Ishikawa (cell line): ENCODE measurements at regions not wholly inside any gene's neighbourhood (a gene's known extent, or its start where the extent isn't known, plus 50 kb on each side); places are given as distances from the start of the nearest gene placed in this dataset.

ENCODE experiments used
- CEBPB ChIP-seq: IDR thresholded peaks from 2 replicates; pipeline ENCODE4 v1.6.1; 2012
- CREB1 ChIP-seq: IDR thresholded peaks from 2 replicates; pipeline ENCODE4 v1.6.1; 2012; ENCODE audit warnings: low read depth
- EGR1 ChIP-seq: IDR thresholded peaks from 2 replicates; pipeline ENCODE4 v1.6.1; 2012
- EP300 ChIP-seq: IDR thresholded peaks from 2 replicates; pipeline ENCODE4 v1.6.1; 2012; ENCODE audit warnings: borderline replicate concordance
- FOXM1 ChIP-seq: IDR thresholded peaks from 2 replicates; pipeline ENCODE4 v1.6.1; 2012; ENCODE audit warnings: low read depth, borderline replicate concordance
- MAX ChIP-seq: IDR thresholded peaks from 2 replicates; pipeline ENCODE4 v1.6.1; 2012
- NFIC ChIP-seq: IDR thresholded peaks from 2 replicates; pipeline ENCODE4 v1.6.1; 2012
- RAD21 ChIP-seq: IDR thresholded peaks from 2 replicates; pipeline ENCODE4 v1.6.1; 2012; ENCODE audit warnings: low read depth
- REST ChIP-seq: IDR thresholded peaks from 2 replicates; pipeline ENCODE4 v1.6.1; 2012; ENCODE audit warnings: low read depth, mild to moderate bottlenecking
- TAF1 ChIP-seq: IDR thresholded peaks from 2 replicates; pipeline ENCODE4 v1.6.1; 2012; ENCODE audit warnings: low read depth, mild to moderate bottlenecking
- TCF12 ChIP-seq: IDR thresholded peaks from 2 replicates; pipeline ENCODE4 v1.6.1; 2012; ENCODE audit warnings: low read depth
- TEAD4 ChIP-seq: IDR thresholded peaks from 2 replicates; pipeline ENCODE4 v1.6.1; 2012
- USF1 ChIP-seq: IDR thresholded peaks from 2 replicates; pipeline ENCODE4 v1.6.1; 2012
- YY1 ChIP-seq: IDR thresholded peaks from 2 replicates; pipeline ENCODE4 v1.6.1; 2012; ENCODE audit warnings: low read depth
- ZBTB7A ChIP-seq: IDR thresholded peaks from 2 replicates; pipeline ENCODE4 v1.6.1; 2012; ENCODE audit warnings: low read depth

DNA sequence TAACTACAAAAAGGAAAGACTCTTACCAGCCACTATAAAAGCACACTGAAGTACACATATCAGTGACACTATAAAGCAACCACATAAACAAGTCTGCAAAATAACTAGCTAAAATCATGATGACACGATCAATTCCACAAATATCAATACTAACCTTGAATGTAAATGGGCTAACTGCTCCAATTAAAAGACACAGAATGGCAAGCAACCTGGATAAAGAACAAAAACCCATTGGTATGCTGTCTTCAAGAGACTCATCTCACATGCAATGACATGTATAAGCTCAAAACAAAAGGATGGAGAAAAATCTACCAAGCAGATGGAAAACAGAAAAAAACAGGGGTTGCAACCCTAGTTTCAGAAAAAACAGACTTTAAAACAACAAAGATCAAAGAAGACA lies 59.7 kb upstream of the LYPLAL1 start:
- TF ChIP-seq NFIC (no peak), TEAD4 (no peak), TCF12 (no peak), EP300 (no peak), CEBPB (no peak), CREB1 (no peak), TAF1 (no peak), MAX (no peak), REST (no peak), EGR1 (no peak)

GRCh38 chr1:219119839-219120238 lies 53.8 kb upstream of the LYPLAL1 start:
- no peak for TF ChIP-seq MAX
- no peak for TF ChIP-seq NFIC
- TF ChIP-seq CEBPB, result no peak
- TF ChIP-seq FOXM1, result no peak
- no peak for TF ChIP-seq EP300
- no peak for TF ChIP-seq CREB1
- TF ChIP-seq YY1, result no peak

DNA sequence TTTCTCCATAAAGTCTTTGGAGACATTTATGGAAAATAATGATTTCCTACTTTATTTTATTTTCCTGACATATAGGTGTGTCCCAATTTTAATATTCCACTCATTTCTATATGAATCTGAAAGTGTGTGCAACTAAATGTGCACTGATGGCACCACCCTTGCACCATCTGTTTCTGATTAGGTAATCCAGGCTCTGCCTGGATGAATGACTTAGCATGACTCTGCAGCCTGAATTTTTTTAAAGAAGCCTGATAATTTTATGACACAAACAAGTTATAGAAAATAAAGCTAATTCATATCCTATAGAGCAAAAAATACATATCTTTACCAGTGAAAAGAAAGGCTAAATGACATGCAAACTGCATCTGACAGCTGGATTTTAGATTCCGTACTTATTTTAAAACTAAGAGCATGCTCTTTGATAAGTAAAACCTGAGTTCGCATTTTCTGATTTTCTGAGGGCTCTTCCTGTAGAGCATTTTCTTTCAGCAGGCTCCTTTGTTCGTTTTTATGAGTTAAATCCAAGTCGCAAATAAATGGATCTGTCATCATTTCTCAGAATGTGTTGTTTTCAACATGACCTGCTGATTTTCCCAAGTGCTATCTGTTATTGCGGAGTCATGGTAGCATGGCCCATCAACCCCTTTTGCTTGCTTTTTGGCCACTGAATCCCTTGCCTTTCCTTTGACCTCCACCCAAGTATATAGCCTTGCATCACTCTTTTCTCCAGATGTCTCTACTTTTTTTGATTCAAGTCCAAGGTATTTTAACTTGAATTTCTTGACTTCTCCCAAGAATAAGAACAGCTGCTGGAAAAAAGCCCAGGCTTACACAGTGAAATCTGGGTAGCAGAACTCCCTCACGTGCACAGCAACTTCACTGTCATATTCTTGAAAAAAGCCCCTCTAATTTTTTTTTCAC lies 52.8 kb upstream of the LYPLAL1 start:
- TF ChIP-seq NFIC (no peak), TAF1 (no peak), MAX (no peak), CEBPB (no peak), REST (no peak)

GRCh38 chr1:219121679-219122078 lies 52.0 kb upstream of the LYPLAL1 start:
- TF ChIP-seq FOXM1 (no peak), MAX (no peak), TCF12 (no peak), TAF1 (no peak), USF1 (no peak), YY1 (no peak)

GRCh38 chr1:219123036-219123435 lies 50.6 kb upstream of the LYPLAL1 start:
- TF ChIP-seq CEBPB (no peak), FOXM1 (no peak), TCF12 (no peak), USF1 (no peak), EP300 (no peak), NFIC (no peak), TAF1 (no peak), ZBTB7A (no peak), YY1 (no peak), RAD21 (no peak), CREB1 (no peak), REST (no peak), MAX (no peak), TEAD4 (no peak), EGR1 (no peak)
